SK-N-SH treated with all-trans-retinoic acid at 6 μM for 48 hours (cell line): ENCODE measurements at regions not wholly inside any gene's neighbourhood (a gene's known extent, or its start where the extent isn't known, plus 50 kb on each side); places are given as distances from the start of the nearest gene placed in this dataset.

Experiments
- ARNTL ChIP-seq: fragments of 450-650 bp; formaldehyde crosslinking; IDR thresholded peaks from 2 replicates; pipeline ENCODE4 v1.5.0; 2020; ENCODE audit warnings: low read depth, mild to moderate bottlenecking, moderate library complexity, borderline replicate concordance
- BACH2 ChIP-seq: fragments of 250-450 bp; sonication (Bioruptor Pico); IDR thresholded peaks from 2 replicates; pipeline ENCODE4 v1.9.0; 2021; ENCODE audit warnings: mild to moderate bottlenecking, borderline replicate concordance
- CSDC2 ChIP-seq: fragments of 250-450 bp; sonication (Bioruptor Pico); IDR thresholded peaks from 2 replicates; pipeline ENCODE4 v1.5.0; 2020; ENCODE audit warnings: mild to moderate bottlenecking, moderate library complexity
- ESRRG ChIP-seq: fragments of 250-450 bp; sonication (Bioruptor Pico); IDR thresholded peaks from 2 replicates; pipeline ENCODE4 v1.6.1; 2021; ENCODE audit warnings: mild to moderate bottlenecking
- PATZ1 ChIP-seq: fragments of 250-450 bp; sonication (Bioruptor Pico); IDR thresholded peaks from 2 replicates; pipeline ENCODE4 v1.8.0; 2020; ENCODE audit warnings: mild to moderate bottlenecking, moderate library complexity, borderline replicate concordance
- PPARA ChIP-seq: fragments of 250-450 bp; sonication (Bioruptor Pico); IDR thresholded peaks from 2 replicates; pipeline ENCODE4 v1.5.0; 2020; ENCODE audit warnings: mild to moderate bottlenecking, borderline replicate concordance
- RARB ChIP-seq: fragments of 250-450 bp; sonication (Bioruptor Pico); IDR thresholded peaks from 2 replicates; pipeline ENCODE4 v1.8.0; 2021; ENCODE audit warnings: mild to moderate bottlenecking, moderate library complexity
- TSHZ2 ChIP-seq: fragments of 250-450 bp; sonication (Bioruptor Pico); IDR thresholded peaks from 2 replicates; pipeline ENCODE4 v1.5.0; 2020; ENCODE audit warnings: mild to moderate bottlenecking, moderate library complexity
- ZC3H10 ChIP-seq: fragments of 250-450 bp; sonication (Bioruptor Pico); IDR thresholded peaks from 2 replicates; pipeline ENCODE4 v1.5.1; 2021; ENCODE audit warnings: mild to moderate bottlenecking, moderate library complexity
- ZFP3 ChIP-seq: fragments of 250-450 bp; sonication (Bioruptor Pico); IDR thresholded peaks from 2 replicates; pipeline ENCODE4 v1.5.0; 2020; ENCODE audit warnings: mild to moderate bottlenecking, moderate library complexity
- ZFP30 ChIP-seq: fragments of 450-650 bp; formaldehyde crosslinking; IDR thresholded peaks from 2 replicates; pipeline ENCODE4 v1.5.0; 2022; ENCODE audit warnings: mild to moderate bottlenecking, moderate library complexity
- TF ChIP-seq, protein P1 (sequence below): fragments of 250-450 bp; sonication (Bioruptor Pico); IDR thresholded peaks from 2 replicates; pipeline ENCODE4 v1.5.1; 2020; ENCODE audit warnings: low read depth, mild to moderate bottlenecking, moderate library complexity

DNA sequence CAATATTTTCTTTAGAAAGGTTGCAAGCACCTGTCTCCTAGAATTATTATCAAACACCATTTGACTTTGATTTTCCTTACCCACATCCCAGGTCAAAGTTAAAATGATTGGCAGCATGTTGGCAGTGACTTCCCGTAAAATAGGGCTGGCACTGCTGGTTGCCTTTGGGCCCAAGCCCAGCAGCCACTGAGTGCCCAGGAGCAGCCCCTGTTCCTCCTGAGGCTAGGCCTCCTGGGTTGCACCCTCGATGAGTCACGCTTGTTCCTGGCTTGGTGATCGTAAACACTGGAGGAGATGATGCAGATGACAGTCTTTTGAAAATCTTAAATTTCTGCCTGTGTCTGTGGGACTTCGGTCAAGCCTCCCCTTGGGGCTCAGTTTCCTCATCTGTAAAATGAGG, 290.0 kb downstream of the TLE3 start:
- TF ChIP-seq PATZ1 (CRISPR knock-in tag) (no peak), ZFP3 (CRISPR knock-in tag) (no peak), ZFP30 (no peak), ESRRG (no peak), RARB (no peak), ZC3H10 (CRISPR knock-in tag) (no peak), ARNTL (CRISPR knock-in tag) (no peak), PPARA (no peak), CSDC2 (CRISPR knock-in tag) (no peak), TSHZ2 (no peak), BACH2 (CRISPR knock-in tag) (no peak)
- TF ChIP-seq, protein P1, sequence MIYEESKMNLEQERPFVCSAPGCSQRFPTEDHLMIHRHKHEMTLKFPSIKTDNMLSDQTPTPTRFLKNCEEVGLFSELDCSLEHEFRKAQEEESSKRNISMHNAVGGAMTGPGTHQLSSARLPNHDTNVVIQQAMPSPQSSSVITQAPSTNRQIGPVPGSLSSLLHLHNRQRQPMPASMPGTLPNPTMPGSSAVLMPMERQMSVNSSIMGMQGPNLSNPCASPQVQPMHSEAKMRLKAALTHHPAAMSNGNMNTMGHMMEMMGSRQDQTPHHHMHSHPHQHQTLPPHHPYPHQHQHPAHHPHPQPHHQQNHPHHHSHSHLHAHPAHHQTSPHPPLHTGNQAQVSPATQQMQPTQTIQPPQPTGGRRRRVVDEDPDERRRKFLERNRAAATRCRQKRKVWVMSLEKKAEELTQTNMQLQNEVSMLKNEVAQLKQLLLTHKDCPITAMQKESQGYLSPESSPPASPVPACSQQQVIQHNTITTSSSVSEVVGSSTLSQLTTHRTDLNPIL (CRISPR knock-in tag), result no peak
